ENCODE measurements at regions not wholly inside any gene's neighbourhood (a gene's known extent, or its start where the extent isn't known, plus 50 kb on each side); places are given as distances from the start of the nearest gene placed in this dataset.

DNA sequence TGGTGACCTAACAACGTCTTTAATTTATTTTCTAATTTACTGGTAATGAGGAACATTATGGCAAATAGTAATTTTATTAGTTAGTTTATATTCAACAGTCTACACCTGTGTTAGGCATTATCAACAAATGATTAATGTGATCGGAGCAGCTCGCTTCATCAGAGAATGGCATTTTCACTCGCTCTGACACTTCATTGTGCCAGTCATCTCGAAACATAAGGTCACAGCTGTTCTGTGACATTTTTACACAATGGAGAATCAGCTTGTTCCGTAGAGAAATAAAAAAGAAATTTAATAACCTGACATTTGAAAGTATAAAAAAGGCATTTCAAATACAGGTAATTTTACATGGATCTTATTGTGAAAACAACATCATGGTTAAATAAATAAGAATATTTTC lies 858.4 kb downstream of the SLITRK6 start:
- no peak for TF ChIP-seq ZFX (IDR thresholded peaks at IDR 0.05)
- H3K27ac ChIP-seq, result no peak overlapping the region

DNA sequence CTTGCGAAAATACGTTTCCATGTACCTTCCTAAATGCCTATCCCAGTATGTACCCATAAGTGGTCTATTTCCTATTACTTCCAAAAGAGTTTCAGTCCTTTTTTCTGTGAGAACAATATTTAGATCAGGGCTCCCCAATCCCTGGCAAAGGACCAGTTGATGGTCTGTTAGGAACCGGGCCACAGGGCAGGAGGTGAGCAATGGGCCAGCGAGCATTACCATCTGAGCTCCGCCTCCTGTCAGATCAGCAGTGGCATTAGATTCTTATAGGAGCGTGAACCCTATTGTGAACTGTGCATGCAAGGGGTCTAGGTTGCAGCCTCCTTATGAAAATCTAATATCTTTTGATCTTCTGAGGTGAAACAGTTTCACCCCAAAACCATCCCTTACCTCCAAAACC lies 859.1 kb downstream of the SLITRK6 start:
- TF ChIP-seq, protein P1, sequence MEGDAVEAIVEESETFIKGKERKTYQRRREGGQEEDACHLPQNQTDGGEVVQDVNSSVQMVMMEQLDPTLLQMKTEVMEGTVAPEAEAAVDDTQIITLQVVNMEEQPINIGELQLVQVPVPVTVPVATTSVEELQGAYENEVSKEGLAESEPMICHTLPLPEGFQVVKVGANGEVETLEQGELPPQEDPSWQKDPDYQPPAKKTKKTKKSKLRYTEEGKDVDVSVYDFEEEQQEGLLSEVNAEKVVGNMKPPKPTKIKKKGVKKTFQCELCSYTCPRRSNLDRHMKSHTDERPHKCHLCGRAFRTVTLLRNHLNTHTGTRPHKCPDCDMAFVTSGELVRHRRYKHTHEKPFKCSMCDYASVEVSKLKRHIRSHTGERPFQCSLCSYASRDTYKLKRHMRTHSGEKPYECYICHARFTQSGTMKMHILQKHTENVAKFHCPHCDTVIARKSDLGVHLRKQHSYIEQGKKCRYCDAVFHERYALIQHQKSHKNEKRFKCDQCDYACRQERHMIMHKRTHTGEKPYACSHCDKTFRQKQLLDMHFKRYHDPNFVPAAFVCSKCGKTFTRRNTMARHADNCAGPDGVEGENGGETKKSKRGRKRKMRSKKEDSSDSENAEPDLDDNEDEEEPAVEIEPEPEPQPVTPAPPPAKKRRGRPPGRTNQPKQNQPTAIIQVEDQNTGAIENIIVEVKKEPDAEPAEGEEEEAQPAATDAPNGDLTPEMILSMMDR (conservative IDR thresholded peaks at IDR 0.05), result no peak
- TF ChIP-seq ZFX (IDR thresholded peaks at IDR 0.05), result no peak

DNA sequence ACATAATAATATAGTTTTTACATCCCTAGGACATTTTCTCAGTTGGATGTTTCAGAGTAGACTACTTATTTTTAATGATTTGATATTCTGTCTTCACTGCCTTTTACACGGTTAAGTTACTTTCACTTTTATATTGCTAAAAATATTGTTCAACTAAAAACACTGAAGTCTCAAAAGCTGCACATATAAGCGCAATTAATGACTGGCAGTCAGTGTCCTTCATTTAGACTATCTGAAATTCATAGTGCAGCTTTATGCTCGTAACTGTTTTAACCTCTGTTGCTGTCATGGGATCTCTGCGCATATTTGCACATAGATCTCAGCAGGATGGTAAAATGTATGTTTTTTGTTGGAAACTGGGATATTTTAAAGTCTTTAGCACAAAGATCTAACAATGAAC lies 864.3 kb downstream of the SLITRK6 start:
- no peak overlapping the region for H3K27ac ChIP-seq
- TF ChIP-seq ZFX (IDR thresholded peaks at IDR 0.05), result no peak
- TF ChIP-seq, protein P1 (conservative IDR thresholded peaks at IDR 0.05), result no peak

More for the DNA sequence above, 859.1 kb downstream of the SLITRK6 start:
- no peak overlapping the region for H3K27ac ChIP-seq

DNA sequence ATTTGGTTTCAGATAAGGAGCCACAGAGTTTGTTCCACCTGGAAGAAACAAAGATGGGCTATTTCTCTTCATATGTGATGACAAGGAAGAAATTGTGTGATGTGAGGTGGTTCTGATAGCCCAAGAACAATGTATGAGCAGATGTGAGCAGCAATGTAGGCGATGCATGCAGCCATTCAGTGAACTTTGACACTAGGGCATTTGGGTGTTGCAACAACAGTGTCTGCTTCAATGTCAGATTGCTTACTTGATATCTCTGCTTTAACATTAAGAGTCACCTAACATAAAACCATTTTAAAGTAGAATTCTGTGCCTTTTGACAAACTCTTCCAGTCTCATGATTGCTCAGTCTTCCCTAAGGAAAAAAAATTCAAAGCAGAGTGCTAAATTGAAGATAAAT lies 865.4 kb downstream of the SLITRK6 start:
- TF ChIP-seq ZFX (IDR thresholded peaks at IDR 0.05), result no peak
- TF ChIP-seq, protein P1 (conservative IDR thresholded peaks at IDR 0.05), result no peak

DNA sequence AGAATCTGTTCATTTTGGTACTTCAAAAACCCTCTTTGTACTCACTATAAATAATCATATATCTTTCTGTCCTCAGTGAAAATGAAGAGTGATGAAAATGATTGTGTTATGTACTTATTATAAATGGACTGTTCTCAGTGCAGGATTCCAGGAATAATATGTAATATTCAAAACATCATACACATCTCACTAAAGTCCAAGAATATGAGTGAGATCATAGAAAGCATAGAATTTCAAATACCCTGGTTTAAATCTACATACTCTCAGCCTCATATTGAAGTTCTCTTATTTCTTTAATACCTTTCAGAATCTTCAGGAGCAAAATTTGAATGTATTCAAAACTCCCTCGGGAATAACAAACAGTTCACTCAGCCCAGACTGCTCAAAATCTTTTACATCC lies 868.0 kb downstream of the SLITRK6 start:
- H3K27ac ChIP-seq, result no peak overlapping the region
- TF ChIP-seq, protein P1 (conservative IDR thresholded peaks at IDR 0.05), result no peak
- no peak for TF ChIP-seq ZFX (IDR thresholded peaks at IDR 0.05)

More for the DNA sequence above, 865.4 kb downstream of the SLITRK6 start:
- H3K27ac ChIP-seq, result no peak overlapping the region

DNA sequence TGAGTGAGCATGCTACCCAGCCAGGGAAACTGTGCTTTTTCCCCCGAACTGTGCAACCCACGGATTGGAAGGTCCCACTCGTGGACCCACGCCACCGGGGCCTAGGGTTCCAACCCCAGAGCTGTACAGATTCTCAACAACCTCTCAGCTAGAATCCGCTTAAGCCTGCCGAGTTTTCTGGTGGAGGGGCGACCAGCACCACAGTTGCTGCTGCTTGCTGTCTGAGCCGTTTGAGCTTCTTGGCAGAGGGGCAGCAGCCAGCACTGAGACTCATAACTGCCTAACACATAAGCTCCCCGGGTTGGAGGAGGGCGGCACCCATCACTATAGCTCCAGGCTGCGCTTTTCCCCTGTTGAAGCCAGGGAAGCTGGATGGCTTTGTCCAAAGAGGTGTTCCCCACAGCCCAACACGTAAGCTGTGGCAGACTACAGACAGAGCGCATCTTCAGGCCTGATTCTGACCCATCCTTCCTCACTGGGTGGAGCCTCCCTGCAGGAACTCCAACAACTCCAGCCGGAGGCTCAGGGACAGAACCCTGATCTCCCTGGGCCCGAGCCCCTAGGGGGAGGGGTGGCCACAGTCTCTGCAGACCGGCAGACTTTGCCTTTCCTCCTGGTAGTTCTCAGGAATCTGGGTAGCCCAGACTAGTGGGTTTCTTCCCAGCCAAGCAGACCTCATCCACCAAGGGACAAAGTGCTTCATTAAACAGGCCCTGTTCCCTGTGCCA lies 871.6 kb downstream of the SLITRK6 start:
- H3K27ac ChIP-seq, result no peak overlapping the region
- TF ChIP-seq, protein P1 (conservative IDR thresholded peaks at IDR 0.05), result no peak
- no peak for TF ChIP-seq ZFX (IDR thresholded peaks at IDR 0.05)

DNA sequence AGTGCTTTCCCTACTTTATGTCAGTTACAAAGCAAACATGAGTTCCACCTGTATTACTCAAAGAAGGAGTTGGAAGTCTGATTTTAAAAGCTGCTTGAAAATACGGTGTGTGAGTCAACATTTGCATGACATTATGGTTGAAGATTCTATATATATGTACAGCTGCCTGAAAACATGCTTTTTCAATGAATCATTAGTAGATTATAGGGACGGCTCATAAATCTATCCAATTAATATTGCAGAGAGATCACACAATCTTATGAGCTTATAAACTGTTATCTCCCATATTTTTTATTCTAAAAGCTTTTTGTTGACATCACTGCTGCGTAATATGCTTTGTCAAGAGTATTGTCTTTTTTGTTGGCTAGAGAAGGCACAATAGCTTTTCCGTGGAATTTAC lies 873.8 kb downstream of the SLITRK6 start:
- TF ChIP-seq, protein P1 (conservative IDR thresholded peaks at IDR 0.05), result no peak
- no peak for TF ChIP-seq ZFX (IDR thresholded peaks at IDR 0.05)
- no peak overlapping the region for H3K27ac ChIP-seq

DNA sequence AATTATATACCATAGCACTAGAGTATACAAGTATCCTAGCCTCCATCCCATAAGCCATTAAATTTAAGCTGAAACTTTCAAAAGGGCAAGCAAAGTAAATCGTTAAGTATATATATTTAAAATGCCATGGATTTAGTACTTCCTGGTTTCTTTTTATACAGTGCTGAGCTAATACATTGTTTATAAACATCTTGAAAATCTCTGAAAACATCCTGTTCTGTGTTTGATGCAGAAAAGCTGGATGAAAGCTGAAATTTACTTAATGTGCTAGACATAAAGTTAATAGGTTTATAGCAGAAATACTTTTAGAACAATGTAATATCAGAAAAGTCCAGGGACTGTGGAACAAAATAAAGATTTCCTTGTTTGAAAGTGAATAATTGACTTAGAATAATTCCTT lies 875.4 kb downstream of the SLITRK6 start:
- no peak overlapping the region for H3K27ac ChIP-seq
- TF ChIP-seq, protein P1 (conservative IDR thresholded peaks at IDR 0.05), result no peak
- no peak for TF ChIP-seq ZFX (IDR thresholded peaks at IDR 0.05)
